GM23248 (cell line): ENCODE measurements at regions not wholly inside any gene's neighbourhood (a gene's known extent, or its start where the extent isn't known, plus 50 kb on each side); places are given as distances from the start of the nearest gene placed in this dataset.

ENCODE experiments used
- EZH2 ChIP-seq: fragments of 200-600 bp; sonication (generic); IDR thresholded peaks from 2 replicates; pipeline ENCODE4 v1.6.1; 2018; ENCODE audit warnings: antibody characterized with exemption, mild to moderate bottlenecking; ENCODE audit not compliant: insufficient read depth, poor library complexity, severe bottlenecking
- EZH2phosphoT487 ChIP-seq: fragments of 200-600 bp; sonication (generic); IDR thresholded peaks from 2 replicates; pipeline ENCODE4 v1.6.1; 2018; ENCODE audit warnings: antibody characterized with exemption, moderate library complexity, mild to moderate bottlenecking, low read depth; ENCODE audit not compliant: insufficient read depth

GRCh38 chr18:56436651-56437050 is 201.7 kb downstream of the TXNL1 start:
- TF ChIP-seq EZH2 (no peak), EZH2phosphoT487 (no peak)
